ENCODE measurements at regions not wholly inside any gene's neighbourhood (a gene's known extent, or its start where the extent isn't known, plus 50 kb on each side); places are given as distances from the start of the nearest gene placed in this dataset.
"Not testable (repeated sequence)": the region's sequence is repeated elsewhere in the genome, so short reads cannot be mapped to it uniquely, and the experiment has no call there.

DNA sequence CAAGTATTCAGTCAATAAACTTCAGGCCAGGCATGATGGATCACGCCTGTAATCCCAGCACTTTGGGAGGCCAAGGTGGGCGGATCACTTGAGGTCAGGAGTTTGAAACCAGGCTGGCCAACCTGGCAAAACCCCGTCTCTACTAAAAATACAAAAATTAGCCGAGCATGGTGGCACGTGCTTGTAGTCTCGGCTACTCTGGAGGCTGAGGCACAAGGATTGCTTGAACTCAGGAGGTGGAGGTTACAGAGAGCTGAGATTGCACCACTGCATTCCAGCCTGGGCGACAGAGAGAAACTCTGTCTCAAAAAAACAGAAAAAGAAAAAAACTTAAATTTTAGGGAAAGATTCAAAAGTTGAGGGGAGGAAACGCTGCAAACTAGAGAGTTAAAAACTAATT lies 162.8 kb upstream of the SERTAD2 start:
- TF ChIP-seq POLR2AphosphoS5 (IDR thresholded peaks at IDR 0.05; ENCODE audit: low read depth, low read length); ELF1 (CRISPR knock-in tag; IDR thresholded peaks at IDR 0.05); YY1 (IDR thresholded peaks at IDR 0.05; ENCODE audit: insufficient read depth, insufficient replicate concordance, low read depth, low read length); ZNF775 (CRISPR knock-in tag; IDR thresholded peaks at IDR 0.05; ENCODE audit: borderline replicate concordance); RAD21 (CRISPR knock-in tag; IDR thresholded peaks at IDR 0.05); FIP1L1 (IDR thresholded peaks at IDR 0.05; ENCODE audit: borderline replicate concordance, insufficient read depth, low read depth, low read length); ZNF644 (CRISPR knock-in tag; IDR thresholded peaks at IDR 0.05; ENCODE audit: low read depth); ZNF615 (CRISPR knock-in tag; IDR thresholded peaks at IDR 0.05; ENCODE audit: borderline replicate concordance); PCBP1 (IDR thresholded peaks at IDR 0.05; ENCODE audit: borderline replicate concordance, low read depth, low read length); RFX5 (IDR thresholded peaks at IDR 0.05; ENCODE audit: low read depth, low read length); SUZ12 (IDR thresholded peaks at IDR 0.05; ENCODE audit: low read depth, low read length): not testable (repeated sequence)
- TF ChIP-seq, protein P1, sequence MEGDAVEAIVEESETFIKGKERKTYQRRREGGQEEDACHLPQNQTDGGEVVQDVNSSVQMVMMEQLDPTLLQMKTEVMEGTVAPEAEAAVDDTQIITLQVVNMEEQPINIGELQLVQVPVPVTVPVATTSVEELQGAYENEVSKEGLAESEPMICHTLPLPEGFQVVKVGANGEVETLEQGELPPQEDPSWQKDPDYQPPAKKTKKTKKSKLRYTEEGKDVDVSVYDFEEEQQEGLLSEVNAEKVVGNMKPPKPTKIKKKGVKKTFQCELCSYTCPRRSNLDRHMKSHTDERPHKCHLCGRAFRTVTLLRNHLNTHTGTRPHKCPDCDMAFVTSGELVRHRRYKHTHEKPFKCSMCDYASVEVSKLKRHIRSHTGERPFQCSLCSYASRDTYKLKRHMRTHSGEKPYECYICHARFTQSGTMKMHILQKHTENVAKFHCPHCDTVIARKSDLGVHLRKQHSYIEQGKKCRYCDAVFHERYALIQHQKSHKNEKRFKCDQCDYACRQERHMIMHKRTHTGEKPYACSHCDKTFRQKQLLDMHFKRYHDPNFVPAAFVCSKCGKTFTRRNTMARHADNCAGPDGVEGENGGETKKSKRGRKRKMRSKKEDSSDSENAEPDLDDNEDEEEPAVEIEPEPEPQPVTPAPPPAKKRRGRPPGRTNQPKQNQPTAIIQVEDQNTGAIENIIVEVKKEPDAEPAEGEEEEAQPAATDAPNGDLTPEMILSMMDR (CRISPR knock-in tag; IDR thresholded peaks at IDR 0.05), result not testable (repeated sequence)
- TF ChIP-seq, protein P2, sequence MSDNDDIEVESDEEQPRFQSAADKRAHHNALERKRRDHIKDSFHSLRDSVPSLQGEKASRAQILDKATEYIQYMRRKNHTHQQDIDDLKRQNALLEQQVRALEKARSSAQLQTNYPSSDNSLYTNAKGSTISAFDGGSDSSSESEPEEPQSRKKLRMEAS (IDR thresholded peaks at IDR 0.05), result not testable (repeated sequence)

Data from HepG2 (cell line).